ENCODE measurements at regions not wholly inside any gene's neighbourhood (a gene's known extent, or its start where the extent isn't known, plus 50 kb on each side); places are given as distances from the start of the nearest gene placed in this dataset.
"Not testable (repeated sequence)": the region's sequence is repeated elsewhere in the genome, so short reads cannot be mapped to it uniquely, and the experiment has no call there.

- H3K4me3 ChIP-seq (ENCODE audit: low read length), result no peak overlapping the region
- DNase-seq (ENCODE audit: low read depth, low spot score), result no peak
These were observed 472.3 kb upstream of the CBLB start for GRCh38 chr3:106341087-106341486.

DNA sequence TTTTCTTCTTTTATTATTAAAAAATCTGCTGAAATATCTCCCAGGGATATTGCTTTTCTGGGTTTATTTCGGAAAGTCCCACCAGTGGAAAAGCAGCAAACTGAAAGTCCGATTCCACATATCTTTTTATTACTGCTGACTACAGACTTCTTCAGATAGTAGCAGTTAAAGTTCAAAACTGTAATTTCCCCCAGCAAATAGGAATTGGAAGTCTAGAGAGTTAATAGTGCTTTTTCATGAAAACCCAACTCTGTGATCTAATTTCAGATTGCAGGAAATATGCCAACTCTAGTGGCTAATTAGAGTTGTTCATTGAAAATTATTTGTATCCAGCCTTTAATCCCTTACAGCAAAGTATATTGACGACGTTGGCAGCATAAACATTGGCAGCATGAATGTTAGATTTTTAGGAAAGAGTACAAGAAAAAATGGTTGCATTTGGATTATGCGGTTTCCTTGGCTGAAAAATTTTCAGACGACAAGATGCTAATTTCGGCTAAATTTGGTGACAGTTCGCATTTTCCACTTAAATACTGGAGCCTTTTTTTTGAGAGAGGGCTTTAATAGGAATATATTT is 472.9 kb upstream of the CBLB start:
- no peak overlapping the region for H3K4me3 ChIP-seq (ENCODE audit: low read length)
- DNase-seq (ENCODE audit: low read depth, low spot score), result no peak

- no peak overlapping the region for H3K4me3 ChIP-seq (ENCODE audit: low read length)
- no peak for DNase-seq (ENCODE audit: low read depth, low spot score)
These were observed 473.6 kb upstream of the CBLB start for GRCh38 chr3:106342386-106342785.

GRCh38 chr3:106343811-106344210 is 475.0 kb upstream of the CBLB start:
- H3K4me3 ChIP-seq (ENCODE audit: low read length), result no peak overlapping the region
- no peak for DNase-seq (ENCODE audit: low read depth, low spot score)

DNA sequence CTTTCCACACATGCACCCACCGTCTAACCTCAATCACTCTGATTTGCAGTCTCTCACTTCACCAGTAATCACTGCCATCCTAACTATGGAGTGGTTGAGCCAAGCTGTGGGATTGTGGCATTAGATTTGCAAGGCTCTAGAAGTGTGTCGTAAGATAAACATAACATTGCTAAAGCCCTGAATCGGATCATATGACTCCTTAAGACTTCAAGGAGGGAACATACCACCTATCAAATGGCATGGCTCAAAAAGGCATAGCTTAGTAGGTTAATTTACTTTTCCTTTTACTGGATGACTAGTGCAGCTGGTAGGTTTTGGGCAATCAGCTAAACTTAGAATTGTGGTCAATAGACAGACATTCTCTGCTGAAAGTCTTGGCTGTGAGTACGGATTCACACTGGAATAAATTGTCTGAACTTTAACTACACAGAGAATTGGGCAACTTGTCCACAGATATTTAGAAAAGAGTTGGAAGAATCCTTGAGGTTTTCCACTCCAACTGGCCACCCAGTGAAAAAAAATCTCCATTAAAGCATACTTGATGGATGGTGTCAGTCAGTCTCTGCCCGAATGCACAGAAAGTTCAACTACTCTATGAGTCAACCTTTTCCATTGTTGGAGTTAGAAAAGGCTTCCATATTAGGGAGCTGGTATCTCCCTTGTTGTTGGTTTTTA is 476.7 kb upstream of the CBLB start:
- DNase-seq (ENCODE audit: low read depth, low spot score), result no peak
- H3K4me3 ChIP-seq (ENCODE audit: low read length), result no peak overlapping the region

- DNase-seq (ENCODE audit: low read depth, low spot score), result no peak
- no peak overlapping the region for H3K4me3 ChIP-seq (ENCODE audit: low read length)
These were observed 478.5 kb upstream of the CBLB start for GRCh38 chr3:106347350-106347749.

DNA sequence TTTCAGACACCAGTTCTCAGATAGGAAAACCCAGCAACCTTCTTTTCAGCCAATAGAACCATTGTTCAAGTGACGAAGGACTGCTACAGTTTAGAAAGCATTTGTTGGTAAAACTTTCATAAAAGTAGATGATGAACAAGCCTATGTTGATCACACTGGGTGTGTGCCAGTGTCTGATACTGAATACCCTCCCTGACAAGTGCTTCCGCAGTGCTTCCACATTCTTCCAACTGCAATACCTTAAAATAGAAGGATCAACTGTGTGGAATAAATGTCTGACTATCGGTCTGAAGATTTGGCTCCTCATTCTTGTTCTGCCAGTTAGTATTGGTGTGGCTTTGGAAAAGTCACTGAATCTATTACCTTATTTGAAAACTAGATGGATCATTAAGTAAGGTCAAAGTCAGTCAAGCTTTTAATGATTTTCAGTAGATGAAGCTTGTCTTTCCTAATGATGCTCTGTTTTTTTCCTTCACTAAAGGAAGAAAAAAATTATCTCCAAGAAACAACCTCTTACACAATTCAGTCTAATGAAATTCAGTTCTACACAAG is 479.4 kb upstream of the CBLB start:
- no peak for DNase-seq (ENCODE audit: low read depth, low spot score)
- no peak overlapping the region for H3K4me3 ChIP-seq (ENCODE audit: low read length)

- peak; percentile 21 for DNase-seq (ENCODE audit: low read depth, low spot score)
- H3K4me3 ChIP-seq (ENCODE audit: low read length), result no peak overlapping the region
These were observed 480.5 kb upstream of the CBLB start for GRCh38 chr3:106349191-106349881.

DNA sequence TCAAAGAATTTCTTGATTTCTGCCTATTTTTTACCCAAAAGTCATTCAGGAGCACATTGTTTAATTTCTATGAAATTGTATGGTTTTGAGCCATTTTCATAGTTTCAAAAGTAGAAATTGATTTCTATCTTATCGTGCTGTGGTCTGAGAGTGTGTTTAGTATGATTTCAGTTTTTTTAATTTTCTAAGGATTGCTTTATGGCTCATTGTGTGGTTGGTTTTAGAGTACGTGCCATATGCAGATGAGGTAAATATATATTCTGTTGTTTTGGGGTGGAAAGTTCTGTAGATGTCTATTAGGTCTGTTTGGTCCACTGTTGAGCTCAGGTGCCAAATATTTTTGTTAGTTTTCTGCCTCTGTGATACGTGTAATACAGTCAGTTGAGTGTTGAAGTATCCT is 487.1 kb upstream of the CBLB start:
- H3K4me3 ChIP-seq (ENCODE audit: low read length), result no peak overlapping the region
- no peak for DNase-seq (ENCODE audit: low read depth, low spot score)

DNA sequence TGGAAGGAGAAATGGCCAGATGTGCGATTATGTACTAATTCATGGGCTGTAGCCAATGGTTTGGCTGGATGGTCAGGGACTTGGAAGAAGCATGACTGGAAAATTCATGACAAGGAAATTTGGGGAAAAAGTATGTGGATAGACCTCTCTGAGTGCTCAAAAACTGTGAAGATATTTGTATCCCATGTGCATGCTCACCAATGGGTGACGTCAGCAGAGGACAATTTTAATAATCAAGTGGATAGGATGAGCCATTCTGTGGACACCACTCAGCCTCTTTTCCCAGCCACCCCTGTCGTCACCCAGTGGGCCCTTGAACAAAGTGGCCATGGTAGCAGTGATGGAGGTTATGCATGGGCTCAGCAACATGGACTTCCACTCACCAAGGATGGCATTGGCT is 490.9 kb upstream of the CBLB start:
- DNase-seq (ENCODE audit: low read depth, low spot score), result no peak
- no peak overlapping the region for H3K4me3 ChIP-seq (ENCODE audit: low read length)

- not testable (repeated sequence) for H3K4me3 ChIP-seq (ENCODE audit: low read length); DNase-seq (ENCODE audit: low read depth, low spot score)
These were observed 492.1 kb upstream of the CBLB start for GRCh38 chr3:106360901-106361300.

DNA sequence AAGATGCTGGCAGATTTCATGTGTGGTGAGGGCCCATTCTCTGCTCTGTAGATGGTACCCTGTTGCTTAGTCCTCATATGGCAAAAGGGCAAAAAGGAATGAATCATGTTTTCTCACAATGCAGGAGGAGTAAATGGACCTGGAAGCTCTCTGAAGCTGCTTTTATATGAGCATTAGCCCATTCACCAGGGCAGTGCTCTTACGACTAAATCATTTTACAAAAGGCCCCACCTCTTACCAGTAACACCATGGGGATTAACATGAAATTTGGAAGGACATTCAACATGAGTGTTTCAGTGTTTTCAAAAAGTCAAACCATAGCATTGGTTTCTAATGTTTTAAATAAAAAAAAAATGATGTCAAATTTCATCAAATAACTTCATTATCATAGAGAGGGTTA is 495.7 kb upstream of the CBLB start:
- no peak overlapping the region for H3K4me3 ChIP-seq (ENCODE audit: low read length)
- DNase-seq (ENCODE audit: low read depth, low spot score), result no peak

DNA sequence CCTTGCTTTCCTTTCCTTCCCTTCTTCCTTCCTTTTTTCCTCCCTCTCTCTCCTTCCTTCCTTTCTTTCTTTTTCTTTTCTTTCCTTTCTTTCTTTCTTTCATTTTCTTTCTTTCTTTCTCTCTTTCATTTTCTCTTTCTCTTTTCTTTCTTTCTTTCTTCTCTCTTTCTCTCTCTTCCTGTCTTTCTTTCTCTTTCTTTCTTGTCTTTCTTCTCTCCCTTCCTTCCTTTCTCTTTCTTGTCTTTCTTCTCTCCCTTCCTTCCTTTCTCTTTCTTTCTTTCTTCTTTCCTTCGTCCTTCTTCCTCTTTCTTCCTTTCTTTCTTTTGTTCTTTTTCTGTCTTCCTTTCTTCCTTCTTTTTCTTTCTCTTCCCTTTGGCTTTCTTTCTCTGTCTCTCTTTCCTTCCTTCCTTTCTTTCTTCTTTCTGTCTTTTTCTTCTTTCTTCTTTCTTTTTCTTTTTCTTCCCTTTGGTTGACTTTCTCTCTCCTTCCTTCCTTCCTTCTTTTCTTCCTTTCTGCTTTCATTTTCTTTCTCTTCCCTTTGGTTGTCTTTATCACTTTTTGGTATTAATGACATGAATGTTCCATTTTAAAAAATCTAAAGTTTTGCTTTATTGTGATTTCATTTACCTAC is 496.4 kb upstream of the CBLB start:
- no peak overlapping the region for H3K4me3 ChIP-seq (ENCODE audit: low read length)
- DNase-seq (ENCODE audit: low read depth, low spot score), result no peak

DNA sequence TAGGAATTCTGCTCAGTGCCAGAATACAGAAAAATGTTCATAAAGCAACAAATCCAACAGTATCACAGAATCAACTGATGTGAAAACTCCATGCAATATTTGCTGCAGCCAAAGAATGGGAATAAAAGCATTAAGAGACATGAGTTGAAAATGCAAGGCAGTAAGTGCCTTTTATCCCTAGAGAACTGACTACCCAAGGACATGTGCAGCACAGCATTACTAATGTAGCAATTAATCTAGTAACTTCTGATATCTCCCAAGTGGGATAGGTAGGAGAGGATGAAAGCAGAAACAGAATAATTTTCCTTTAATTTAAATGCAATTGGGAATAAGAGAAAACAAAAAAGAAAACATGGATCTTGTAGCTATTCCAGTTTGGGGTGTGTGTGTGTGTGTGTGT is 497.5 kb upstream of the CBLB start:
- DNase-seq (ENCODE audit: low read depth, low spot score), result no peak
- no peak overlapping the region for H3K4me3 ChIP-seq (ENCODE audit: low read length)

GRCh38 chr3:106367496-106367895 is 498.7 kb upstream of the CBLB start:
- no peak for DNase-seq (ENCODE audit: low read depth, low spot score)
- no peak overlapping the region for H3K4me3 ChIP-seq (ENCODE audit: low read length)

DNA sequence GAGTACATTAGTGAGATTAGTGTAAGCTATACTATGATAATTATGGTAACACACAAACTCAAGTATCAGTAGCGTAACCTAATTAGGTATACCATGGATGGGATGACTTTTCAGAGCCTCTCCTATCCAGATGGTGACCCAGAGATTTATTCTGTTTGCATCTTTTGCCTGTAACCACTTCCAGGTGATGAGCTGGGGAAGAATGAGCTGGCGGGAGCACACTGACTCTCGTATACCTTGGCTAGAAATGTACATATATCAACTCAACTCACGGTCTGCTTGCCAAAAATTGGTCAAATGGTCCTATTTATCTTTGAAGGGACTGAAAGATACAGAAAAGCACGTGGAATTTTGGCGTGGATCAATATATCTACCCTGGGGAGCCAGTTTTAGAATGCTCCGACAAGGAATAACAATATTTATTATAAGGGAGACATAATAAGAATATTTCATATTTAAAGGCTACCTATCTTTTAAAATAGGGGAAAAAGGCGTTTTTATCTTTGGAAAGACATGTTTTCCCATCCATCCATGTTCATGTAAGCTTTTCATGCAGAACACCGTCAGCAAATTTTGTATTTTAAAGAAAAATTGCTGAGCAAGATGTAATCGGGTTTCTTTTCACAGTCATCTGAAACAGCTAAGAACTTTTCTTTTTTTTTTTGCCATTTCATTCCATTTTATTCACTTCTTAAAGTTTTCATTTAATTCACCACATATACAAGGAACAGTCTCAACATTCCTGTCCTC is 502.6 kb upstream of the CBLB start:
- H3K4me3 ChIP-seq (ENCODE audit: low read length), result no peak overlapping the region
- DNase-seq (ENCODE audit: low read depth, low spot score), result no peak

GRCh38 chr3:106371971-106372805 is 503.4 kb upstream of the CBLB start:
- DNase-seq (ENCODE audit: low read depth, low spot score), result no peak
- no peak overlapping the region for H3K4me3 ChIP-seq (ENCODE audit: low read length)

- DNase-seq (ENCODE audit: low read depth, low spot score), result no peak
- H3K4me3 ChIP-seq (ENCODE audit: low read length), result no peak overlapping the region
These were observed 504.0 kb upstream of the CBLB start for GRCh38 chr3:106372806-106373190.
